Ishikawa (cell line): ENCODE measurements at regions not wholly inside any gene's neighbourhood (a gene's known extent, or its start where the extent isn't known, plus 50 kb on each side); places are given as distances from the start of the nearest gene placed in this dataset.

Source experiments
- CEBPB ChIP-seq: IDR thresholded peaks from 2 replicates; pipeline ENCODE4 v1.6.1; 2012
- CREB1 ChIP-seq: IDR thresholded peaks from 2 replicates; pipeline ENCODE4 v1.6.1; 2012; ENCODE audit warnings: low read depth
- EGR1 ChIP-seq: IDR thresholded peaks from 2 replicates; pipeline ENCODE4 v1.6.1; 2012
- EP300 ChIP-seq: IDR thresholded peaks from 2 replicates; pipeline ENCODE4 v1.6.1; 2012; ENCODE audit warnings: borderline replicate concordance
- FOXM1 ChIP-seq: IDR thresholded peaks from 2 replicates; pipeline ENCODE4 v1.6.1; 2012; ENCODE audit warnings: low read depth, borderline replicate concordance
- MAX ChIP-seq: IDR thresholded peaks from 2 replicates; pipeline ENCODE4 v1.6.1; 2012
- NFIC ChIP-seq: IDR thresholded peaks from 2 replicates; pipeline ENCODE4 v1.6.1; 2012
- RAD21 ChIP-seq: IDR thresholded peaks from 2 replicates; pipeline ENCODE4 v1.6.1; 2012; ENCODE audit warnings: low read depth
- TAF1 ChIP-seq: IDR thresholded peaks from 2 replicates; pipeline ENCODE4 v1.6.1; 2012; ENCODE audit warnings: low read depth, mild to moderate bottlenecking
- TCF12 ChIP-seq: IDR thresholded peaks from 2 replicates; pipeline ENCODE4 v1.6.1; 2012; ENCODE audit warnings: low read depth
- TEAD4 ChIP-seq: IDR thresholded peaks from 2 replicates; pipeline ENCODE4 v1.6.1; 2012
- YY1 ChIP-seq: IDR thresholded peaks from 2 replicates; pipeline ENCODE4 v1.6.1; 2012; ENCODE audit warnings: low read depth
- ZBTB7A ChIP-seq: IDR thresholded peaks from 2 replicates; pipeline ENCODE4 v1.6.1; 2012; ENCODE audit warnings: low read depth
- TF ChIP-seq, protein P1 (sequence below): IDR thresholded peaks from 2 replicates; pipeline ENCODE4 v1.6.1; 2012
- TF ChIP-seq, protein P2 (sequence below): IDR thresholded peaks from 2 replicates; pipeline ENCODE4 v1.6.1; 2012; ENCODE audit warnings: low read depth, mild to moderate bottlenecking

GRCh38 chr14:71709987-71710386, 222.2 kb upstream of the RGS6 start:
- TF ChIP-seq CEBPB = no peak

GRCh38 chr14:71711125-71711524, 221.1 kb upstream of the RGS6 start:
- no peak for TF ChIP-seq NFIC

DNA sequence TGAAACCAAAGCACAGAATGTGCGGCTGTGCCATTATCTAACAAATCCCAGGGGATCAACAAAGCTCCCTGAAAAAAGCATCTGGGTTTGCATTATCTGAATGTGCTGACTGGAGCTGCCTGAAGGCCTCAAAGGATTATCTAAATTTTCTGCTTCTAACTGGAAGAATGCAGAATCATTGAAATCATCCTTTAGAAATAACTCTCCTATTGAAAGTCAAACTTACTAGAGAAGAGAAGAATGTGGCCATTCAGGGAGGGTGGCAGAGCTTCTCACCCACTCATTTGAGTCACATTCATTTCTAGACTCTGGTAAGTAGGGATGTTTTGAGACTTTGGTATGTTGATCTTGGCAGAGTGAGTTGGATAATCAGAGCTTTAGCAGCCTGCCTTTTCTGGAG, 220.6 kb upstream of the RGS6 start:
- TF ChIP-seq TAF1 = no peak
- no peak for TF ChIP-seq MAX
- no peak for TF ChIP-seq TEAD4
- TF ChIP-seq CEBPB = no peak
- TF ChIP-seq EGR1 = no peak
- no peak for TF ChIP-seq CREB1
- TF ChIP-seq YY1 = no peak
- TF ChIP-seq, protein P1, sequence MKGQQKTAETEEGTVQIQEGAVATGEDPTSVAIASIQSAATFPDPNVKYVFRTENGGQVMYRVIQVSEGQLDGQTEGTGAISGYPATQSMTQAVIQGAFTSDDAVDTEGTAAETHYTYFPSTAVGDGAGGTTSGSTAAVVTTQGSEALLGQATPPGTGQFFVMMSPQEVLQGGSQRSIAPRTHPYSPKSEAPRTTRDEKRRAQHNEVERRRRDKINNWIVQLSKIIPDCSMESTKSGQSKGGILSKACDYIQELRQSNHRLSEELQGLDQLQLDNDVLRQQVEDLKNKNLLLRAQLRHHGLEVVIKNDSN = no peak
- TF ChIP-seq RAD21 = no peak

DNA sequence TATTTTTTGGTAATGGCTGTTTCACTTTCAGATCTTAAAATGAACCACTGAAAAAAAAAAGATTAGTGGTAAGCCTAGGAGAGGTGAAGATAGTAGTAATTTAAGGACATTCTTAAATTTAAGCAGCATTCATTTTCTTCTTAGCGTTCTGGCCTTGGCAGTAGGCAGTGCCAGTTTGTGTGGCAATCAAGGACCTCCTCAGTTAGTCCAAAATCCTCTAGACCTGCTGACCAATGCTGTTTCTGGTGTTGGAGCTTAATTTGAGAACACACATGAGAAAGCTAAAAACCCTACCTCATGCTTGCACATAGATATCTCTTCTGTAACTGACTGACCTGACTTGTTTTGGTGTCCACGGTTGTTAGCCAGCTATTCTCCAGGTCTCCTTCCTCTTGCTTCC, 219.8 kb upstream of the RGS6 start:
- TF ChIP-seq CREB1 = no peak
- TF ChIP-seq, protein P1 = no peak
- TF ChIP-seq MAX = no peak
- no peak for TF ChIP-seq EP300
- no peak for TF ChIP-seq NFIC
- TF ChIP-seq YY1 = no peak
- no peak for TF ChIP-seq TCF12
- no peak for TF ChIP-seq RAD21
- no peak for TF ChIP-seq EGR1
- no peak for TF ChIP-seq CEBPB
- TF ChIP-seq TAF1 = no peak
- TF ChIP-seq FOXM1 = no peak
- no peak for TF ChIP-seq ZBTB7A
- TF ChIP-seq, protein P2, sequence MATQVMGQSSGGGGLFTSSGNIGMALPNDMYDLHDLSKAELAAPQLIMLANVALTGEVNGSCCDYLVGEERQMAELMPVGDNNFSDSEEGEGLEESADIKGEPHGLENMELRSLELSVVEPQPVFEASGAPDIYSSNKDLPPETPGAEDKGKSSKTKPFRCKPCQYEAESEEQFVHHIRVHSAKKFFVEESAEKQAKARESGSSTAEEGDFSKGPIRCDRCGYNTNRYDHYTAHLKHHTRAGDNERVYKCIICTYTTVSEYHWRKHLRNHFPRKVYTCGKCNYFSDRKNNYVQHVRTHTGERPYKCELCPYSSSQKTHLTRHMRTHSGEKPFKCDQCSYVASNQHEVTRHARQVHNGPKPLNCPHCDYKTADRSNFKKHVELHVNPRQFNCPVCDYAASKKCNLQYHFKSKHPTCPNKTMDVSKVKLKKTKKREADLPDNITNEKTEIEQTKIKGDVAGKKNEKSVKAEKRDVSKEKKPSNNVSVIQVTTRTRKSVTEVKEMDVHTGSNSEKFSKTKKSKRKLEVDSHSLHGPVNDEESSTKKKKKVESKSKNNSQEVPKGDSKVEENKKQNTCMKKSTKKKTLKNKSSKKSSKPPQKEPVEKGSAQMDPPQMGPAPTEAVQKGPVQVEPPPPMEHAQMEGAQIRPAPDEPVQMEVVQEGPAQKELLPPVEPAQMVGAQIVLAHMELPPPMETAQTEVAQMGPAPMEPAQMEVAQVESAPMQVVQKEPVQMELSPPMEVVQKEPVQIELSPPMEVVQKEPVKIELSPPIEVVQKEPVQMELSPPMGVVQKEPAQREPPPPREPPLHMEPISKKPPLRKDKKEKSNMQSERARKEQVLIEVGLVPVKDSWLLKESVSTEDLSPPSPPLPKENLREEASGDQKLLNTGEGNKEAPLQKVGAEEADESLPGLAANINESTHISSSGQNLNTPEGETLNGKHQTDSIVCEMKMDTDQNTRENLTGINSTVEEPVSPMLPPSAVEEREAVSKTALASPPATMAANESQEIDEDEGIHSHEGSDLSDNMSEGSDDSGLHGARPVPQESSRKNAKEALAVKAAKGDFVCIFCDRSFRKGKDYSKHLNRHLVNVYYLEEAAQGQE = no peak
- TF ChIP-seq TEAD4 = no peak

- no peak for TF ChIP-seq TAF1
- no peak for TF ChIP-seq MAX
- no peak for TF ChIP-seq FOXM1
- TF ChIP-seq RAD21 = no peak
- TF ChIP-seq CREB1 = no peak
- no peak for TF ChIP-seq ZBTB7A
- TF ChIP-seq, protein P1 = no peak
- no peak for TF ChIP-seq NFIC
- TF ChIP-seq CEBPB = no peak
- TF ChIP-seq, protein P2 = no peak
- no peak for TF ChIP-seq TCF12
- TF ChIP-seq EGR1 = no peak
- no peak for TF ChIP-seq YY1
- TF ChIP-seq TEAD4 = no peak
- TF ChIP-seq EP300 = no peak
Measured at GRCh38 chr14:71713016-71713415, 219.2 kb upstream of the RGS6 start.

DNA sequence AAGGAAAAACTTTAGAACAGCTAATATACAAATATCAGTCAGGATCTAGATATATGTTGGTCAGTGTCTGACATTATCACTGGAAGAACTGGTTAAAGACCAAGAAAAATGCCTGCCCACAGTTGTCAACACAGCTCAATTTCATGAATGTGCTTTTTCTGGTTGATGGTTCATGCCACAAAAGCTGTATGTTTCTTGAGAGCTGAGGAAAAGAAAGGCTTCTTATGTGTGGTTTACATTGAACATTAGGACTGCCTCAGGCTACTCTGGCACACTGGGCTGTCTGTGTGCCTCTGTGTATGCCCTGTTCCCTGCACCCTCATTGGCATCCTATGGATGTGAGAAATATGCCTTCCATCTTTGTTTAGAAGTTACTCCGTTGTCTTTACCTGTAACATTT, 218.8 kb upstream of the RGS6 start:
- TF ChIP-seq, protein P2 = no peak
- no peak for TF ChIP-seq FOXM1
- TF ChIP-seq CEBPB = no peak
- TF ChIP-seq MAX = no peak
